OCI-LY3 (cell line): ENCODE measurements at regions not wholly inside any gene's neighbourhood (a gene's known extent, or its start where the extent isn't known, plus 50 kb on each side); places are given as distances from the start of the nearest gene placed in this dataset.

Source experiments
- H2AFZ ChIP-seq: fragments of 200-600, 300-600 bp; shearing (Covaris generic); 2 replicates; pipeline ENCODE4 v1.6.0; 2014; ENCODE audit warnings: antibody characterized with exemption, low read depth, low read length
- H3K27ac ChIP-seq: fragments of 200-600, 300-600 bp; sonication (generic); 2 replicates; pipeline ENCODE4 v1.5.1; 2014; ENCODE audit warnings: mild to moderate bottlenecking, low read length, moderate library complexity, mixed read lengths
- H3K27me3 ChIP-seq: fragments of 200-600, 300-600 bp; sonication (generic); 2 replicates; pipeline ENCODE4 v1.6.1; 2014; ENCODE audit warnings: low read depth, low read length, mixed read lengths
- H3K36me3 ChIP-seq: fragments of 200-600, 300-600 bp; sonication (generic); replicated peaks from 2 replicates; pipeline ENCODE3; 2014; ENCODE audit warnings: low read depth, low read length, mixed read lengths
- H3K4me1 ChIP-seq: fragments of 300-600, 200-600 bp; sonication (generic); 2 replicates; pipeline ENCODE4 v1.6.1; 2014; ENCODE audit warnings: low read length, mixed read lengths
- H3K4me2 ChIP-seq: fragments of 200-600, 300-600 bp; sonication (generic); 2 replicates; pipeline ENCODE4 v1.6.1; 2014; ENCODE audit warnings: low read length, mixed read lengths
- H3K4me3 ChIP-seq: fragments of 300-600, 200-600 bp; sonication (generic); 2 replicates; pipeline ENCODE4 v1.5.1; 2014; ENCODE audit warnings: antibody characterized with exemption, mild to moderate bottlenecking, low read length, moderate library complexity
- H3K79me2 ChIP-seq: fragments of 300-600, 200-600 bp; shearing (Covaris generic); 2 replicates; pipeline ENCODE4 v1.6.1; 2014; ENCODE audit warnings: mild to moderate bottlenecking, low read length, mixed read lengths
- H3K9ac ChIP-seq: fragments of 300-600, 200-600 bp; shearing (Covaris generic); 2 replicates; pipeline ENCODE4 v1.6.0; 2014; ENCODE audit warnings: mild to moderate bottlenecking, low read length, moderate library complexity
- H3K9me3 ChIP-seq: fragments of 200-600, 300-600 bp; shearing (Covaris generic); 2 replicates; pipeline ENCODE4 v1.6.1; 2014; ENCODE audit warnings: low read length, mixed read lengths; ENCODE audit not compliant: insufficient read depth
- H4K20me1 ChIP-seq: fragments of 200-600, 300-600 bp; sonication (generic); 2 replicates; pipeline ENCODE4 v1.6.1; 2016; ENCODE audit warnings: low read length, mixed read lengths; ENCODE audit not compliant: insufficient read depth
- EZH2phosphoT487 ChIP-seq: fragments of 200-600 bp; shearing (Covaris generic); IDR thresholded peaks from 2 replicates; pipeline ENCODE4 v1.6.1; 2018; ENCODE audit warnings: antibody characterized with exemption, mixed run types, low read depth
- TF ChIP-seq, protein P1 (sequence below): fragments of 200-600, 300-600 bp; sonication (generic); IDR thresholded peaks from 2 replicates; pipeline ENCODE4 v1.5.1; 2014; ENCODE audit warnings: antibody characterized with exemption, low read length, low read depth

- Histone ChIP-seq H3K4me1 (no peaks in the 10 kb centered on the region), H4K20me1 (no peaks in the 10 kb centered on the region), H3K27me3 (0 out of 2 replicates have a peak, but pooled peaks cover 3% of the 10 kb centered on the region), H3K27ac (no peak overlapping the region), H3K9ac (no peak overlapping the region), H3K4me3 (no peak overlapping the region), H3K4me2 (no peak overlapping the region), H3K79me2 (no peaks in the 10 kb centered on the region), H2AFZ (no peak overlapping the region), H3K36me3 (no peaks in the 10 kb centered on the region), H3K9me3 (no peaks in the 10 kb centered on the region)
- no peak for TF ChIP-seq EZH2phosphoT487
- TF ChIP-seq, protein P1, sequence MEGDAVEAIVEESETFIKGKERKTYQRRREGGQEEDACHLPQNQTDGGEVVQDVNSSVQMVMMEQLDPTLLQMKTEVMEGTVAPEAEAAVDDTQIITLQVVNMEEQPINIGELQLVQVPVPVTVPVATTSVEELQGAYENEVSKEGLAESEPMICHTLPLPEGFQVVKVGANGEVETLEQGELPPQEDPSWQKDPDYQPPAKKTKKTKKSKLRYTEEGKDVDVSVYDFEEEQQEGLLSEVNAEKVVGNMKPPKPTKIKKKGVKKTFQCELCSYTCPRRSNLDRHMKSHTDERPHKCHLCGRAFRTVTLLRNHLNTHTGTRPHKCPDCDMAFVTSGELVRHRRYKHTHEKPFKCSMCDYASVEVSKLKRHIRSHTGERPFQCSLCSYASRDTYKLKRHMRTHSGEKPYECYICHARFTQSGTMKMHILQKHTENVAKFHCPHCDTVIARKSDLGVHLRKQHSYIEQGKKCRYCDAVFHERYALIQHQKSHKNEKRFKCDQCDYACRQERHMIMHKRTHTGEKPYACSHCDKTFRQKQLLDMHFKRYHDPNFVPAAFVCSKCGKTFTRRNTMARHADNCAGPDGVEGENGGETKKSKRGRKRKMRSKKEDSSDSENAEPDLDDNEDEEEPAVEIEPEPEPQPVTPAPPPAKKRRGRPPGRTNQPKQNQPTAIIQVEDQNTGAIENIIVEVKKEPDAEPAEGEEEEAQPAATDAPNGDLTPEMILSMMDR = no peak
Observed at GRCh38 chr12:113642672-113643071, 171.0 kb upstream of the LHX5 start.

GRCh38 chr12:113642216-113642615 lies 170.5 kb upstream of the LHX5 start:
- TF ChIP-seq, protein P1 = no peak
- no peak for TF ChIP-seq EZH2phosphoT487
- Histone ChIP-seq H3K4me2 (no peak overlapping the region), H3K9me3 (no peaks in the 10 kb centered on the region), H3K4me3 (no peak overlapping the region), H3K36me3 (no peaks in the 10 kb centered on the region), H3K27me3 (0 out of 2 replicates have a peak, but pooled peaks cover 3% of the 10 kb centered on the region), H3K9ac (no peak overlapping the region), H3K4me1 (no peaks in the 10 kb centered on the region), H2AFZ (no peak overlapping the region), H3K79me2 (no peaks in the 10 kb centered on the region), H3K27ac (no peak overlapping the region), H4K20me1 (no peaks in the 10 kb centered on the region)

DNA sequence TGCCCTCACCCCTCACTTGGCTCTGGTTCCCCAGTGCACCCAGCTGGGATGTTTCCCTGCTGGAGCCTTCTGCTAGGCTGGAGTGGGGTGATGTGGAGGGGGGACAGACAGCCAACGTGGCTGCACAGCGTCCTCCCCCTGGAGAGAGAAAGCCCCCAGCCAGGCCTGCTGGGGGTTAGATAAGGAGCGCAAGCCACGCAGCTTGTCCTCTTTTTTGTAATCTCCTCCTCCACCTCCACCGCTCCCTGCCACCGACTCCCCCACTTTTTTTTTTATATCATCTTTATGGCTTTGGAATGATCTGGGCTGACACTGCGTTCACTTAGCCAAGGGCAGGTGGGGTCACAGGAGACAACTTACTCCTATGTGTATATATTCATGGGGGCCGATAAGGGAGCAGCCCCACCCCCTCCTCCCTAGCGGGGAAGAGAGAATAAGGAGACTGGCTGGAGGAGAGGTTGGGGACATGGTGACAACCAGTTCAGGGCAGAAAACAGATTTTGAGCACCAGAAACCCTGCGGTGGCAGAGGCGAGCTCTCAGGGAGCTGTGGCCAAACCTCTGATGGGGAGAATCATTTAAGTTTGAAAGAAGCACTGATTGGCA lies 169.9 kb upstream of the LHX5 start:
- Histone ChIP-seq H3K36me3 (no peaks in the 10 kb centered on the region), H3K27me3 (0 out of 2 replicates have a peak, but pooled peaks cover 3% of the 10 kb centered on the region), H3K4me1 (no peaks in the 10 kb centered on the region), H3K4me3 (no peak overlapping the region), H3K27ac (no peak overlapping the region), H3K4me2 (no peak overlapping the region), H3K9ac (no peak overlapping the region), H2AFZ (no peak overlapping the region), H4K20me1 (no peaks in the 10 kb centered on the region), H3K79me2 (no peaks in the 10 kb centered on the region), H3K9me3 (no peaks in the 10 kb centered on the region)
- TF ChIP-seq, protein P1 = no peak
- no peak for TF ChIP-seq EZH2phosphoT487

GRCh38 chr12:113640837-113641236 lies 169.2 kb upstream of the LHX5 start:
- Histone ChIP-seq H3K36me3 (no peaks in the 10 kb centered on the region), H3K27me3 (0 out of 2 replicates have a peak, but pooled peaks cover 3% of the 10 kb centered on the region), H3K9me3 (no peaks in the 10 kb centered on the region), H3K9ac (no peak overlapping the region), H3K27ac (no peak overlapping the region), H4K20me1 (no peaks in the 10 kb centered on the region), H2AFZ (no peak overlapping the region), H3K79me2 (no peaks in the 10 kb centered on the region), H3K4me1 (no peaks in the 10 kb centered on the region), H3K4me2 (no peak overlapping the region), H3K4me3 (no peak overlapping the region)
- TF ChIP-seq, protein P1 = no peak
- TF ChIP-seq EZH2phosphoT487 = no peak
